ENCODE measurements at regions not wholly inside any gene's neighbourhood (a gene's known extent, or its start where the extent isn't known, plus 50 kb on each side); places are given as distances from the start of the nearest gene placed in this dataset.

GRCh38 chr4:26144526-26145155 lies 176.2 kb upstream of the RBPJ start (continued):
- TF ChIP-seq, protein P1, sequence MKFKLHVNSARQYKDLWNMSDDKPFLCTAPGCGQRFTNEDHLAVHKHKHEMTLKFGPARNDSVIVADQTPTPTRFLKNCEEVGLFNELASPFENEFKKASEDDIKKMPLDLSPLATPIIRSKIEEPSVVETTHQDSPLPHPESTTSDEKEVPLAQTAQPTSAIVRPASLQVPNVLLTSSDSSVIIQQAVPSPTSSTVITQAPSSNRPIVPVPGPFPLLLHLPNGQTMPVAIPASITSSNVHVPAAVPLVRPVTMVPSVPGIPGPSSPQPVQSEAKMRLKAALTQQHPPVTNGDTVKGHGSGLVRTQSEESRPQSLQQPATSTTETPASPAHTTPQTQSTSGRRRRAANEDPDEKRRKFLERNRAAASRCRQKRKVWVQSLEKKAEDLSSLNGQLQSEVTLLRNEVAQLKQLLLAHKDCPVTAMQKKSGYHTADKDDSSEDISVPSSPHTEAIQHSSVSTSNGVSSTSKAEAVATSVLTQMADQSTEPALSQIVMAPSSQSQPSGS (IDR thresholded peaks at IDR 0.05; ENCODE audit: low read length) = no peak
- TF ChIP-seq SIN3A (conservative IDR thresholded peaks at IDR 0.05 in 1 of 2, IDR thresholded peaks at IDR 0.05 in 1 of 2; ENCODE audit: low read depth in 1 of 2, low read length in 2 of 2) = no peak
- no peak for TF ChIP-seq TBP (IDR thresholded peaks at IDR 0.05; ENCODE audit: low read depth, low read length)
- no peak for TF ChIP-seq BRCA1 (IDR thresholded peaks at IDR 0.05; ENCODE audit: low read depth, low read length)
- no peak for TF ChIP-seq ATF3 (IDR thresholded peaks at IDR 0.05; ENCODE audit: insufficient read depth, low read depth, low read length)
- no peak for TF ChIP-seq TEAD4 (IDR thresholded peaks at IDR 0.05; ENCODE audit: low read depth, low read length)
- TF ChIP-seq TAF1 (IDR thresholded peaks at IDR 0.05; ENCODE audit: low read depth, low read length) = no peak

All from H1 (cell line).